Breast epithelium (tissue), 3 donors: ENCODE measurements at regions not wholly inside any gene's neighbourhood (a gene's known extent, or its start where the extent isn't known, plus 50 kb on each side); places are given as distances from the start of the nearest gene placed in this dataset.

Experiments
- POLR2A ChIP-seq: fragments of 450-650 bp; IDR thresholded peaks from one replicate; pipeline ENCODE4 v1.6.1; 2016; ENCODE audit warnings: antibody characterized with exemption, mild to moderate bottlenecking, moderate library complexity
- POLR2AphosphoS5 ChIP-seq, 3 donors: sonication (generic); formaldehyde crosslinking; IDR thresholded peaks; one replicate each; pipeline ENCODE4 v1.6.1; 2017; ENCODE audit warnings: antibody characterized with exemption in 3 of 3
- TF ChIP-seq, protein P1 (sequence below), 3 donors: fragments of 450-650 bp; IDR thresholded peaks; one replicate each; pipeline ENCODE4 v1.5.1; 2016 to 2017; ENCODE audit warnings: antibody characterized with exemption in 3 of 3, mild to moderate bottlenecking in 3 of 3, moderate library complexity in 3 of 3

- TF ChIP-seq POLR2A (no peak), POLR2AphosphoS5 (IDR thresholded peaks at IDR 0.05) (no peak)
- TF ChIP-seq, protein P1, sequence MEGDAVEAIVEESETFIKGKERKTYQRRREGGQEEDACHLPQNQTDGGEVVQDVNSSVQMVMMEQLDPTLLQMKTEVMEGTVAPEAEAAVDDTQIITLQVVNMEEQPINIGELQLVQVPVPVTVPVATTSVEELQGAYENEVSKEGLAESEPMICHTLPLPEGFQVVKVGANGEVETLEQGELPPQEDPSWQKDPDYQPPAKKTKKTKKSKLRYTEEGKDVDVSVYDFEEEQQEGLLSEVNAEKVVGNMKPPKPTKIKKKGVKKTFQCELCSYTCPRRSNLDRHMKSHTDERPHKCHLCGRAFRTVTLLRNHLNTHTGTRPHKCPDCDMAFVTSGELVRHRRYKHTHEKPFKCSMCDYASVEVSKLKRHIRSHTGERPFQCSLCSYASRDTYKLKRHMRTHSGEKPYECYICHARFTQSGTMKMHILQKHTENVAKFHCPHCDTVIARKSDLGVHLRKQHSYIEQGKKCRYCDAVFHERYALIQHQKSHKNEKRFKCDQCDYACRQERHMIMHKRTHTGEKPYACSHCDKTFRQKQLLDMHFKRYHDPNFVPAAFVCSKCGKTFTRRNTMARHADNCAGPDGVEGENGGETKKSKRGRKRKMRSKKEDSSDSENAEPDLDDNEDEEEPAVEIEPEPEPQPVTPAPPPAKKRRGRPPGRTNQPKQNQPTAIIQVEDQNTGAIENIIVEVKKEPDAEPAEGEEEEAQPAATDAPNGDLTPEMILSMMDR (IDR thresholded peaks at IDR 0.05) = no peak
Measured at GRCh38 chr9:86825299-86825698, 122.0 kb downstream of the GAS1 start.
